ENCODE measurements at regions not wholly inside any gene's neighbourhood (a gene's known extent, or its start where the extent isn't known, plus 50 kb on each side); places are given as distances from the start of the nearest gene placed in this dataset.

DNA sequence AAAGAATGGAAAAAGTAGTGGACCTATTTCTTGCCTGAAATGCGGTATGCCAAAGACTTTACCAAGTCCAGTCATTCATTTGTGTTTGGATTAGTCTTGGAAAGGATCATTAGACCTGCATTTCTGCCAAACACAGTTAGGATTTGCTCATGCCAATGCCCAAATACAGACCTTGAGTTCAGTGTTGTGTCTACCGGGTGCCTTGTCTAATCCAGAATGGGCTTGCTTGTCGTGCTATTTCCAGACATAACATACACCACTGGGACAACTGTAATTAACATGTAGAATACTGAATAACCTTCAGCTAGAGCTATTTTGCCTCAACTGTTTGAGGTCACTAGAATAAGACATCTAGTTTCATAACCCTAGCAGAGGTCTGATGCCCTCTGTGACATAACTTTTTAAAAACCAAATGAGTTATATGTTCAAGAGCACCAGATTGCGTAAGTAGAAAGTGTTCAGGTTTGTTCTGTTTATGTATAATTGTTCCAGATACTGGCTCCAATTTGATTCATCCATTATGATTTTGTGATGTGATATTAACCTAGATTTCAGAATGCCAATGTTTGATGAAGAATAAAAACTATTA, 145.3 kb upstream of the DPH6 start:
- H3K36me3 ChIP-seq: no peaks in the 10 kb centered on the region
- H3K4me3 ChIP-seq: no peak overlapping the region
- H3K27me3 ChIP-seq: no peaks in the 10 kb centered on the region
- DNase-seq (ENCODE audit: extremely low spot score): no peak
- TF ChIP-seq EP300 (IDR thresholded peaks at IDR 0.05): no peak
- peak in 1 of 2 donors; percentile 0 for TF ChIP-seq POLR2AphosphoS5 (IDR thresholded peaks at IDR 0.05)
- TF ChIP-seq POLR2A (IDR thresholded peaks at IDR 0.05; ENCODE audit: low read depth): no peak
- TF ChIP-seq, protein P1, sequence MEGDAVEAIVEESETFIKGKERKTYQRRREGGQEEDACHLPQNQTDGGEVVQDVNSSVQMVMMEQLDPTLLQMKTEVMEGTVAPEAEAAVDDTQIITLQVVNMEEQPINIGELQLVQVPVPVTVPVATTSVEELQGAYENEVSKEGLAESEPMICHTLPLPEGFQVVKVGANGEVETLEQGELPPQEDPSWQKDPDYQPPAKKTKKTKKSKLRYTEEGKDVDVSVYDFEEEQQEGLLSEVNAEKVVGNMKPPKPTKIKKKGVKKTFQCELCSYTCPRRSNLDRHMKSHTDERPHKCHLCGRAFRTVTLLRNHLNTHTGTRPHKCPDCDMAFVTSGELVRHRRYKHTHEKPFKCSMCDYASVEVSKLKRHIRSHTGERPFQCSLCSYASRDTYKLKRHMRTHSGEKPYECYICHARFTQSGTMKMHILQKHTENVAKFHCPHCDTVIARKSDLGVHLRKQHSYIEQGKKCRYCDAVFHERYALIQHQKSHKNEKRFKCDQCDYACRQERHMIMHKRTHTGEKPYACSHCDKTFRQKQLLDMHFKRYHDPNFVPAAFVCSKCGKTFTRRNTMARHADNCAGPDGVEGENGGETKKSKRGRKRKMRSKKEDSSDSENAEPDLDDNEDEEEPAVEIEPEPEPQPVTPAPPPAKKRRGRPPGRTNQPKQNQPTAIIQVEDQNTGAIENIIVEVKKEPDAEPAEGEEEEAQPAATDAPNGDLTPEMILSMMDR (IDR thresholded peaks at IDR 0.05): no peak
- H3K27ac ChIP-seq (replicated peaks in 1 of 4): peak overlapping the region; percentile 69 to 83 (median 74)
- no peaks in the 10 kb centered on the region for H3K9me3 ChIP-seq
- 48% methylated on average over 4 of the region's 4 CpGs for WGBS
- peaks cover 52 to 70% (median 63%) of the 10 kb centered on the region in 4 donors for H3K4me1 ChIP-seq
- intact Hi-C loops (cut with DNase I): loop anchor here (10.0 kb wide), 1 partner anchor 146 kb away; the partner anchor contains the start of gene DPH6

DNA sequence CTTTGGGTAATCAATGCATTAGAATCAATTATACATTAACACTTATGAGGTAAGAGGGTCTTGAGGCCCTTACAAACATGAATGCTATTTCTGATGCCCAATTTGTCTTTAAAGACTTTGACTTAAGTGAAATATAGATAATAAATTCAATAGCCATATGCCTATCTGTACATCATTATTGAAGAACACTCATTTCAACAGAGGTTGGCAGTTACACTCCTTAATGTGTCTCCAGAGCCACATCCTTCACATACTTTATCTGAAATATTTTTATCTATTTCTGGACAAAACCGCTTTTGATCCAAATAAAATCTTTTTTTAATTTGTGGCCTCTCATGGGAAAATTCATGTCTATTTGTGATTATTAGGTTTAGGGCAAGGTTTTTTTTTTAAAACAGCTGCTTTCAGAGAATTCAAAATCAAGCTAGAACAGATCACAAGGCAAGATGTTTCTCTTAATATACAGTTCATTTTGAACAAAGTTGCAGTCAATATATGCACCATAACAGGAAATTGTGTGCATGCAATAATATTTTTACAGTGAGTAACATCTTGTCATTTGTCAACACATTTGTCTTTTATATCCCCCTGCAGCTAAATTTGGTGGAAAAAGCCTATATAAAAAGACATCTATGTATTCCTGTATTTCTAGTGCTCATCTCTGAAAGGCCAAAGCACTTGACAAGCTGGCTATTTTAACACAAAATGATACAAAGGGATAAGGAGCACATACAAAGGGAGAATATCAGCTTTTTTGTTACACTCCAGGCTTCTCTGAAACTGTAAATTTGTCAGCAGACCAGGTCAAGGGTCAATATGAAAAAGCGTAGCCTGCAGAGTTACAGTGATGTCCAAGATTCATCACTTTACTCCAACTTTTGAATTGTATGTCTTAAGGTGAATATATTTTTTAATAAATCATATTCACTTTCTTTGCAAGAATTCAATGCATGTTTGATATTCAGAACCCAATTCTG, 146.2 kb upstream of the DPH6 start:
- intact Hi-C loops (cut with DNase I): loop anchor here (10.0 kb wide), 1 partner anchor 147 kb away; the partner anchor contains the start of gene DPH6
- TF ChIP-seq, protein P1 (IDR thresholded peaks at IDR 0.05): no peak
- TF ChIP-seq EP300 (IDR thresholded peaks at IDR 0.05): no peak
- TF ChIP-seq POLR2A (IDR thresholded peaks at IDR 0.05; ENCODE audit: low read depth): no peak
- TF ChIP-seq POLR2AphosphoS5 (IDR thresholded peaks at IDR 0.05): no peak

GRCh38 chr15:35693286-35693685, 147.3 kb upstream of the DPH6 start:
- Histone ChIP-seq H3K4me1 (peaks cover 72 to 85% (median 76%) of the 10 kb centered on the region in 4 donors), H3K4me3 (no peak overlapping the region), H3K9me3 (no peaks in the 10 kb centered on the region), H3K27ac (replicated peaks in 1 of 4) (peak overlapping the region; percentile 34 to 83 (median 64)), H3K27me3 (no peaks in the 10 kb centered on the region), H3K36me3 (no peaks in the 10 kb centered on the region)
- WGBS: 20% methylated on average over 2 of the region's 2 CpGs
- TF ChIP-seq, protein P1 (IDR thresholded peaks at IDR 0.05): no peak
- peak in 1 of 2 donors; percentile 28 for TF ChIP-seq POLR2AphosphoS5 (IDR thresholded peaks at IDR 0.05)
- no peak for TF ChIP-seq POLR2A (IDR thresholded peaks at IDR 0.05; ENCODE audit: low read depth)
- TF ChIP-seq EP300 (IDR thresholded peaks at IDR 0.05): no peak
- intact Hi-C loops (cut with DNase I): loop anchor here (10.0 kb wide), 1 partner anchor 148 kb away; the partner anchor contains the start of gene DPH6
- no peak for DNase-seq (ENCODE audit: extremely low spot score)

More for the DNA sequence above, 146.2 kb upstream of the DPH6 start:
- WGBS: 66% methylated on average over 2 of the region's 2 CpGs
- Histone ChIP-seq H3K36me3 (no peaks in the 10 kb centered on the region), H3K9me3 (no peaks in the 10 kb centered on the region), H3K4me3 (no peak overlapping the region), H3K27me3 (no peaks in the 10 kb centered on the region), H3K27ac (replicated peaks in 1 of 4) (peak overlapping the region; percentile 69 to 83 (median 74)), H3K4me1 (peaks cover 61 to 74% (median 65%) of the 10 kb centered on the region in 4 donors)
- no peak for DNase-seq (ENCODE audit: extremely low spot score)

DNA sequence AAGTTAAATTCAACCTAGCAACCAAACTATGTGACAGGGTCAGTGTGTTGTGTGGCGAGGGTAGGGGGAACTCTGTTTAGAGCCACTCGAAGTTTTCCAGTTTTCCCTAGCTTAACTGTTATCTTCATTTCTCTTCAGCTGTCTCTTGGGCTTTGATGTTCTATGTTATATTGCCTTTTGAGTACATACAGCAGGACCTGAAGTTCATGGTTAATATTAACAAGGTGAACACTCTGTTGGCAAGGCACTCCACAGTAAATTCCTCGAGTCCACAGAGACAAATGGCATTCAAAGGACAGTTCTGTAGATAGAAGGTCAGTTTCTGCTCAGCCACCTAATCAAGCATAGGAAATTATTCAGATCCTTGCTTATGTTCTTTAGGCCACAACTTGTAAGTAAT, 147.9 kb upstream of the DPH6 start:
- WGBS: 50% methylated on average over 3 of the region's 3 CpGs
- Histone ChIP-seq H3K27me3 (no peaks in the 10 kb centered on the region), H3K36me3 (no peaks in the 10 kb centered on the region), H3K27ac (replicated peaks in 1 of 4) (peak overlapping the region; percentile 34 to 83 (median 64)), H3K4me1 (peaks cover 74 to 91% (median 82%) of the 10 kb centered on the region in 4 donors), H3K4me3 (no peak overlapping the region), H3K9me3 (no peaks in the 10 kb centered on the region)
- DNase-seq (ENCODE audit: extremely low spot score): no peak
- TF ChIP-seq POLR2A (IDR thresholded peaks at IDR 0.05; ENCODE audit: low read depth): no peak
- no peak for TF ChIP-seq EP300 (IDR thresholded peaks at IDR 0.05)
- TF ChIP-seq, protein P1 (IDR thresholded peaks at IDR 0.05): no peak
- no peak for TF ChIP-seq POLR2AphosphoS5 (IDR thresholded peaks at IDR 0.05)
- intact Hi-C loops (cut with DNase I): loop anchor here (10.0 kb wide), 1 partner anchor 149 kb away; the partner anchor contains the start of gene DPH6

Data from esophagus muscularis mucosa (tissue), 4 donors.